ENCODE measurements at regions not wholly inside any gene's neighbourhood (a gene's known extent, or its start where the extent isn't known, plus 50 kb on each side); places are given as distances from the start of the nearest gene placed in this dataset.

- no peak for TF ChIP-seq CTCF (IDR thresholded peaks at IDR 0.05)
- no peak for TF ChIP-seq POLR2A (IDR thresholded peaks at IDR 0.05)
Observed at GRCh38 chr11:116454951-116455350, 317.8 kb downstream of the BUD13 start.
